Epidermal melanocyte (primary cell): ENCODE measurements at regions not wholly inside any gene's neighbourhood (a gene's known extent, or its start where the extent isn't known, plus 50 kb on each side); places are given as distances from the start of the nearest gene placed in this dataset.

ENCODE experiments used
- DNase-seq: peaks from one replicate; pipeline ENCODE4 v3.0.0; 2011; ENCODE audit warnings: low spot score; ENCODE audit not compliant: insufficient read length

DNA sequence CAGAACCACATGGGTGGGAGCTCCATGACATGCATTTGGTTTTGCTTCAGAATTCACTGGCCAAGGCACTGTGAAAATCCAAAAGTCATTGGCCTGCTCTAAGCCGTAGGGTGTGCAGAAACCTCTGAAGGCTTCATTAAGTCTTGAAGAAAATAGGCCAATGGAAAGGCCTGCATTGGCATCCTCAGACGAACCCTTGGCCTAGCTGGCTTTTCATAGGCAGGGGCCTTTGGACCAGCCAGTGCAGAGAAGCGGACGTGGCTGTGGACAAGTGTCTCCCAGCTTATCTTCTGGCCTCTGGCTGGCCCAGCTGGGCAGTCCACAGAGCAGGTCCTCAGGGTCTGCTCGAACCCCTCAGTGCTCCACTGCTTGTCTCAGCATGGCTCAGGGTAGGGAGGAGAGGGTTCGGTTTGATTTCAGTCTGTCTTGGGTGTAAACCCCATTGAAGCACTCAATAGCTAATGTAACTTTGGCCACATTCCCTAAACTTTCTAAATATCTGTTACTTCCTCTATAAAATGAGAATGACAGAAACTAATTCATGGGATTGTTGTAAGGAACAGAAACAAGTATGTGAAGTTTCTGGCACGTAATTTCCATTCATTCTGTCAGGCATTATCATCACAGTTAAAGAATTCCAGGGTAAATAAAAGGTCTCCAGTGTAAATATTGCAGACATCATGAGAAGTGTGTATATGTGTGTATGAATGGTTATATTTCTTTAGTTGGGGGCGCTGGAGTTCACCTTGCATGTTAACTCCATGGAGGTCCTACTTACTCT is 125.5 kb downstream of the TFCP2L1 start:
- no peak for DNase-seq

DNA sequence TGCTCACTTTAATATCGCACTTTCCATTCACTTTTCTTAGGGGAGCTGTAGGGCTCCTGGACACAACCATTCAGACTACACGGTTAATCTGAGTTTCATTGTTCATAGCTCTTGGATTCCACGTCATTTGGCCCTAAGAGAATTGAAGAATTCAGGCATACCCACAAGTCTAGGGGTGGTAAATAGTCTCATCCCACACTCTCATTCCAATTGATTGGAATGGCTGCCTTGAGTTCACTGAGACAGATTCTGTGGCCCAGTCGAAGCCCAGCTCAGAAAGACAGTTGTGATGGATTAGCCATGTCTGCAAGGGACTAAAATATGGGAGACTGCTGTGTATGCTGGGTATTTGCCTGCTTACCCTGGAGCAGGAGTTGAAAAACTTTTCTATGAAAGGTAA is 124.6 kb downstream of the TFCP2L1 start:
- no peak for DNase-seq

DNA sequence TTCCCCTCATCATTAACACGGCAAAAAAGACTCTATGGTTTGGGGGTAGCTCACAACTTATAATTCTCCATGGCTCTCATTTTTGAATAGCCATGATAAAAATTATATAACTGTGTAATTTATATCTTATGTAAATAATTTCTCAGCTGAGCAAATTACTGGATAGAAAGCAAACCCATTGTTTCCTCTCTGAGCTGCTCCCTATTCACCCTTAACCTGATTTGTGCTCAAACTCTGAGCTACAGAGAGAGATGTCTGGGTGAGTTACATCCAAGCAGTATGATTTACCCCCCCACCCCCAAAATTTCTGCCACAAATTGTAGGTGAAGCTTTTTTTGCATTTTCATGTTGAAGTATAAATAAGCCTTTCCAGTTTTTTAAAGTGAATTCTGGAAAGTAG is 123.7 kb downstream of the TFCP2L1 start:
- no peak for DNase-seq

DNA sequence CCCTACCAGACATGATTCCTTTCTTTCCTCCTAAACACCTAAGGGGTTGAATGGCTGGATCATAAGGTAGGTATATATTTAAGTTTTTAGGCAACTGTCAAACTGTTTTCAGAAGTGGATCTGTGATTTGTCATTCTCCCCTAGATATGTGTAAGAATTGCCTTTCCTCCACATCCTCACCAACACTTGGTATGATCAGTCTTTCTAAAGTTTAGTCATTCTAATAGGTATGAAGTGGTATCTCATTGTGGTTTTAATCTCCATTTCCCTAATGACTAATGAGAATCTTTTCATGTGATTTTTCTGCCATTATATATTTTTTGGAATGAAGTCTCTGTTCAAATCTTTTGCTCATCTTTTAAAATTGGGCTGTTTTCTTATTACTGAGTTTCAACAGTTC is 122.1 kb downstream of the TFCP2L1 start:
- no peak for DNase-seq

DNA sequence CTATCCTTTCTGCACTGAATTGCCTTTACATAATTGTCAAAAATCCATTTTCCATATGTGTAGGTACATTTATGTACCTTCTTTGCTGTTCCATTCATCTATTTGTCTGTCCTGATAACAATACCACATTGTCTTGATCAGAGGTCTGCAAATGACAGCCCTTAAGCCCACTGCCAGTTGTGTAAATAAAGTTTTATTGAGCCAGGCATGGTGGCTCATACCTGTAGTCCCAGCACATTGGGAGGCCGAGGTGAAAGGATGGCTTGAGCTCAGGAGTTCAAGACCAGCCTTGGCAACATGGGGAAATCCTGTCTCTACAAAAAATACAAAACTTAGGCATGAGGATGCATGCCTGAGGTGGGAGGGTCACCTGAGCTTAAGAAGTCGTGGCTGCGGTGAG is 121.0 kb downstream of the TFCP2L1 start:
- no peak for DNase-seq

DNA sequence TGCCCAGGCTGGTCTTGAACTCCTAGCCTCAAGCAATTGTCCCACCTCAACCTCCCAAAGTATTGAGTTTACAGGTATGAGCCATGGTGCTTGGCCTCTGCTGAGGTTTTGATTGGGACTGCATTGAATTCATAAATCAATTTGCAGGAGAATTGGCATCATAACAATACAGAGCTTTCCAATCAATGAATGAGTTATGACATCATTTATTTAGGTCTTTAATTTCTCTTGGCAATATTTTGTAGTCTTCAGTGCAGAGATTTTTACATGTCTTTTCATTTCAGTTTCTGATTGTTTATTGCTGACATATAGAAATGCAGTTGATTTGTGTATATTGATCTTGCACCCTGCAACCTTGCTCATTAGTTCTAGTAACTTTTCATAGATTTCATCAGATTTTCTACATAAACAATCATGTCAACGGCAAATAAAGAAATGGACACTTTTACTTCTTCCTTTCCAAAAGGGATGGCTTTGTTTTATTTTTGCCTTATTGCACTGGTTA is 119.9 kb downstream of the TFCP2L1 start:
- DNase-seq: no peak
